ENCODE measurements at regions not wholly inside any gene's neighbourhood (a gene's known extent, or its start where the extent isn't known, plus 50 kb on each side); places are given as distances from the start of the nearest gene placed in this dataset.

GRCh38 chr13:70662231-70662940 is 554.1 kb upstream of the KLHL1 start:
- no peak for DNase-seq (ENCODE audit: low read depth in 2 of 2)

- DNase-seq (ENCODE audit: low read depth in 2 of 2): no peak
Measured at GRCh38 chr13:70644052-70644451, 535.8 kb upstream of the KLHL1 start.

- DNase-seq (ENCODE audit: low read depth in 2 of 2): no peak
Measured at GRCh38 chr13:70634893-70635292, 526.6 kb upstream of the KLHL1 start.

- no peak for DNase-seq (ENCODE audit: low read depth in 2 of 2)
Measured at GRCh38 chr13:70630247-70630646, 522.0 kb upstream of the KLHL1 start.

GRCh38 chr13:70623239-70623638 is 515.0 kb upstream of the KLHL1 start:
- DNase-seq (ENCODE audit: low read depth in 2 of 2): no peak

- DNase-seq (ENCODE audit: low read depth in 2 of 2): no peak
Measured at GRCh38 chr13:70622796-70623195, 514.5 kb upstream of the KLHL1 start.

- DNase-seq (ENCODE audit: low read depth in 2 of 2): no peak
Measured at GRCh38 chr13:70619936-70620335, 511.7 kb upstream of the KLHL1 start.

- no peak for DNase-seq (ENCODE audit: low read depth in 2 of 2)
Measured at GRCh38 chr13:70616847-70617246, 508.6 kb upstream of the KLHL1 start.

GRCh38 chr13:70613295-70613694 is 505.0 kb upstream of the KLHL1 start:
- no peak for DNase-seq (ENCODE audit: low read depth in 2 of 2)

GRCh38 chr13:70612881-70613280 is 504.6 kb upstream of the KLHL1 start:
- no peak for DNase-seq (ENCODE audit: low read depth in 2 of 2)

GRCh38 chr13:70604448-70604847 is 496.2 kb upstream of the KLHL1 start:
- DNase-seq (ENCODE audit: low read depth in 2 of 2): no peak

GRCh38 chr13:70593716-70594115 is 485.5 kb upstream of the KLHL1 start:
- no peak for DNase-seq (ENCODE audit: low read depth in 2 of 2)

- no peak for DNase-seq (ENCODE audit: low read depth in 2 of 2)
Measured at GRCh38 chr13:70585109-70585508, 476.9 kb upstream of the KLHL1 start.

GRCh38 chr13:70580825-70581224 is 472.6 kb upstream of the KLHL1 start:
- no peak for DNase-seq (ENCODE audit: low read depth in 2 of 2)

GRCh38 chr13:70579941-70580340 is 471.7 kb upstream of the KLHL1 start:
- DNase-seq (ENCODE audit: low read depth in 2 of 2): no peak

GRCh38 chr13:70571221-70571620 is 463.0 kb upstream of the KLHL1 start:
- DNase-seq (ENCODE audit: low read depth in 2 of 2): no peak

GRCh38 chr13:70568571-70568970 is 460.3 kb upstream of the KLHL1 start:
- no peak for DNase-seq (ENCODE audit: low read depth in 2 of 2)

GRCh38 chr13:70544706-70545105 is 436.5 kb upstream of the KLHL1 start:
- DNase-seq (ENCODE audit: low read depth in 2 of 2): no peak

- no peak for DNase-seq (ENCODE audit: low read depth in 2 of 2)
Measured at GRCh38 chr13:70541451-70541850, 433.2 kb upstream of the KLHL1 start.

GRCh38 chr13:70534466-70534865 is 426.2 kb upstream of the KLHL1 start:
- DNase-seq (ENCODE audit: low read depth in 2 of 2): no peak

GRCh38 chr13:70529652-70530051 is 421.4 kb upstream of the KLHL1 start:
- DNase-seq (ENCODE audit: low read depth in 2 of 2): no peak

GRCh38 chr13:70527599-70527998 is 419.3 kb upstream of the KLHL1 start:
- DNase-seq (ENCODE audit: low read depth in 2 of 2): no peak

- no peak for DNase-seq (ENCODE audit: low read depth in 2 of 2)
Measured at GRCh38 chr13:70523622-70524021, 415.4 kb upstream of the KLHL1 start.

Data from activated CD8-positive, alpha-beta memory T cell treated with anti-CD3 and anti-CD28 coated beads for 4 hours (primary cell).